ENCODE measurements at regions not wholly inside any gene's neighbourhood (a gene's known extent, or its start where the extent isn't known, plus 50 kb on each side); places are given as distances from the start of the nearest gene placed in this dataset.

DNA sequence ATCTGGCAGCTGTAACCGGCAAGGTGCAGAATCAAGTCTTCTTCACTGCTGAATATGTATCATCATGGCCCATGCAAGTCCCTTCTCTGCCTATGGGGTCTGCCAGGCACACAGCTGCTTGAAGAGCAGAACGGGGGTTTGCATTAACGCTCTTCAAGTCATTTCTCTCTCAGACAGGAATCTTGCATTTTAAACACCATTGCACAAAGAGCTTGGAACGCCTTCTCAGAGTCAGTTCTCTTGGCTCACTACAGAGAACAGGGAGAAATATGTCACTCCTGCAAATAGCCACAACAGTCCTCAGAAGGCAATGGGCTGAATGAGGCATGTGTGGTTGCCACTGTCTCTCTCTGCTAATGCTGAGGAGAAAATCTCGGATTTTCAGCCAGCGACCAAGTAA lies 2173.5 kb upstream of the PIK3C3 start:
- TF ChIP-seq, protein P1, sequence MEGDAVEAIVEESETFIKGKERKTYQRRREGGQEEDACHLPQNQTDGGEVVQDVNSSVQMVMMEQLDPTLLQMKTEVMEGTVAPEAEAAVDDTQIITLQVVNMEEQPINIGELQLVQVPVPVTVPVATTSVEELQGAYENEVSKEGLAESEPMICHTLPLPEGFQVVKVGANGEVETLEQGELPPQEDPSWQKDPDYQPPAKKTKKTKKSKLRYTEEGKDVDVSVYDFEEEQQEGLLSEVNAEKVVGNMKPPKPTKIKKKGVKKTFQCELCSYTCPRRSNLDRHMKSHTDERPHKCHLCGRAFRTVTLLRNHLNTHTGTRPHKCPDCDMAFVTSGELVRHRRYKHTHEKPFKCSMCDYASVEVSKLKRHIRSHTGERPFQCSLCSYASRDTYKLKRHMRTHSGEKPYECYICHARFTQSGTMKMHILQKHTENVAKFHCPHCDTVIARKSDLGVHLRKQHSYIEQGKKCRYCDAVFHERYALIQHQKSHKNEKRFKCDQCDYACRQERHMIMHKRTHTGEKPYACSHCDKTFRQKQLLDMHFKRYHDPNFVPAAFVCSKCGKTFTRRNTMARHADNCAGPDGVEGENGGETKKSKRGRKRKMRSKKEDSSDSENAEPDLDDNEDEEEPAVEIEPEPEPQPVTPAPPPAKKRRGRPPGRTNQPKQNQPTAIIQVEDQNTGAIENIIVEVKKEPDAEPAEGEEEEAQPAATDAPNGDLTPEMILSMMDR (IDR thresholded peaks at IDR 0.05) = no peak
- no peak for TF ChIP-seq POLR2A (IDR thresholded peaks at IDR 0.05)

All from ovary (tissue), 3 donors.